K562 (cell line): ENCODE measurements at regions not wholly inside any gene's neighbourhood (a gene's known extent, or its start where the extent isn't known, plus 50 kb on each side); places are given as distances from the start of the nearest gene placed in this dataset.

Experiments used
- ATAC-seq: fragments of 200-7000 bp; cut with Tn5 transposase; 3 replicates; pipeline ENCODE4 v1.9.1; 2020; ENCODE audit warnings: moderate library complexity
- BruUV-seq: library from RNA; stranded (reverse); fragments of 400-500 nt; replicated peaks from 2 replicates; lab custom pipeline; 2021; lab: Mats Ljungman, UMichigan
- CTCF ChIA-PET: fragments of 300-600 bp; formaldehyde crosslinking; extraction: SDS; loops from one replicate; lab custom pipeline; 2021; ENCODE audit warnings: low intra/inter-chr PET ratio; lab: Yijun Ruan, JAX
- POLR2A ChIA-PET: fragments of 300-600, 350-650 bp; sonication (Branson Sonifier 250); formaldehyde crosslinking; extraction: SDS; loops from one replicate; lab custom pipeline; 2021; ENCODE audit warnings: antibody characterized with exemption, inconsistent platforms; lab: Yijun Ruan, JAX
- DNase-seq, 4 experiments: peaks; one replicate each; pipeline versions ENCODE4 v3.0.0 to v3.0.0-alpha.2; 2011 to 2018; ENCODE audit warnings: low spot score in 3 of 4, mixed read lengths in 3 of 4; ENCODE audit errors: extremely low read depth in 1 of 4
- FAIRE-seq: peaks from 2 replicates; lab custom pipeline; 2011; peaks lifted over from hg19 to GRCh38; lab: Jason Lieb, UNC
- H2AFZ ChIP-seq: 2 replicates; pipeline ENCODE4 v1.6.0; 2011; ENCODE audit warnings: low read depth, low read length, control low read depth, inconsistent platforms
- H3K27ac ChIP-seq: fragments of 200-600 bp; 3 replicates; pipeline ENCODE4 v1.8.0; 2011; ENCODE audit warnings: low read depth, mild to moderate bottlenecking, control low read depth, inconsistent platforms, low read length, moderate library complexity, mixed read lengths; ENCODE audit errors: extremely low read depth
- H3K27me3 ChIP-seq, 2 experiments: fragments of 300-600 bp in 1 of 2; 2 replicates in 1 of 2; 3 replicates in 1 of 2; pipeline versions ENCODE4 v1.6.0 to v1.8.0; 2011; ENCODE audit warnings: inconsistent platforms in 2 of 2, low read length in 2 of 2, mild to moderate bottlenecking in 1 of 2, mixed read lengths in 1 of 2, moderate library complexity in 1 of 2; ENCODE audit not compliant: control insufficient read depth in 2 of 2, insufficient read depth in 2 of 2
- H3K36me3 ChIP-seq: fragments of 300-600 bp; 3 replicates; pipeline ENCODE4 v1.8.0; 2011; ENCODE audit warnings: mild to moderate bottlenecking, low read length, inconsistent platforms; ENCODE audit not compliant: control insufficient read depth, insufficient read depth
- H3K4me1 ChIP-seq, 2 experiments: fragments of 200-600 bp in 1 of 2; replicated peaks in 1 of 2; 2 replicates in 1 of 2; 3 replicates in 1 of 2; pipeline versions ENCODE4 v1.5.1 to v1.8.0; 2011; ENCODE audit warnings: inconsistent platforms in 2 of 2, low read length in 2 of 2, mild to moderate bottlenecking in 1 of 2, mixed read lengths in 1 of 2, moderate library complexity in 1 of 2; ENCODE audit not compliant: control insufficient read depth in 2 of 2, insufficient read depth in 2 of 2
- H3K4me2 ChIP-seq: 2 replicates; pipeline ENCODE4 v1.6.1; 2011; ENCODE audit warnings: low read length, control low read depth, inconsistent platforms, mixed read lengths; ENCODE audit not compliant: insufficient read depth
- H3K4me3 ChIP-seq: fragments of 200-600 bp; sonication (generic), shearing (Covaris generic); 2 replicates; pipeline ENCODE4 v1.5.1; 2016; ENCODE audit warnings: control low read depth, inconsistent platforms
- H3K79me2 ChIP-seq: fragments of 200-600 bp; 3 replicates; pipeline ENCODE4 v1.8.0; 2011; ENCODE audit warnings: low read length, inconsistent platforms; ENCODE audit not compliant: control insufficient read depth, insufficient read depth
- H3K9ac ChIP-seq, 2 experiments: 2 replicates each; pipeline versions ENCODE4 v1.6.0 to v1.6.1; 2011; ENCODE audit warnings: low read depth in 2 of 2, low read length in 2 of 2, control low read depth in 1 of 2, inconsistent platforms in 1 of 2, mild to moderate bottlenecking in 1 of 2, mixed read lengths in 1 of 2; ENCODE audit not compliant: insufficient read depth in 1 of 2
- H3K9me1 ChIP-seq: one replicate; pipeline ENCODE4 v1.6.0; 2011; ENCODE audit warnings: inconsistent platforms, mild to moderate bottlenecking, low read length, moderate library complexity; ENCODE audit not compliant: control insufficient read depth, insufficient read depth
- H3K9me3 ChIP-seq: replicated peaks from 2 replicates; pipeline ENCODE4 v1.5.1; 2011; ENCODE audit warnings: low read depth, low read length, inconsistent platforms; ENCODE audit not compliant: control insufficient read depth, insufficient read depth
- H4K20me1 ChIP-seq: replicated peaks from 2 replicates; pipeline ENCODE4 v1.6.1; 2011; ENCODE audit warnings: low read length, inconsistent platforms, mixed read lengths; ENCODE audit not compliant: control insufficient read depth, insufficient read depth
- HMGN3 ChIP-seq: IDR thresholded peaks from 2 replicates; pipeline ENCODE4 v1.6.1; 2011; ENCODE audit warnings: borderline replicate concordance, low read depth, mild to moderate bottlenecking, mixed read lengths, low read length; ENCODE audit not compliant: insufficient read length; ENCODE audit errors: extremely low read depth
- SMAD3 ChIP-seq: fragments of 450-650 bp; formaldehyde crosslinking; conservative IDR thresholded peaks from 2 replicates; pipeline ENCODE4 v1.4.0; 2020; ENCODE audit warnings: mild to moderate bottlenecking
- ZNF57 ChIP-seq: fragments of 450-650 bp; formaldehyde crosslinking; IDR thresholded peaks from 2 replicates; pipeline ENCODE4 v1.4.0; 2020; ENCODE audit warnings: mild to moderate bottlenecking, moderate library complexity
- ZNF766 ChIP-seq: fragments of 200-800 bp; sonication (Bioruptor generic); conservative IDR thresholded peaks from 2 replicates; pipeline ENCODE4 v1.6.1; 2016; ENCODE audit warnings: missing genetic modification characterization, missing compliant biosample characterization
- WGBS: fragments of 100-300 bp; shearing (Covaris generic); methylation state at CpG from one replicate; pipeline ENCODE4 v1.1.6; 2016; ENCODE audit warnings: low coverage, mixed read lengths; ENCODE audit not compliant: insufficient coverage; ENCODE audit errors: missing lambda C conversion rate; 5-methylcytosine and 5-hydroxymethylcytosine counted together
- in situ Hi-C: fragments of 300-500 bp; cut with MboI; formaldehyde crosslinking; loops from 4 replicates; pipeline ENCODE4 v1.15.0; 2018; ENCODE audit warnings: inconsistent platforms, mixed read lengths
- intact Hi-C: fragments of 100-400 bp; cut with micrococcal nuclease; formaldehyde crosslinking; loops from 2 replicates; pipeline ENCODE4 v1.14.2; 2022
- TF ChIP-seq, protein P1 (sequence below): fragments of 250-450 bp; sonication (Bioruptor Pico); IDR thresholded peaks from 2 replicates; pipeline ENCODE4 v1.5.0; 2021; ENCODE audit warnings: mild to moderate bottlenecking, borderline replicate concordance

GRCh38 chr5:136701191-136701590 lies 335.8 kb upstream of the TRPC7 start (continued):
- TF ChIP-seq ZNF57 (CRISPR knock-in tag) = no peak
- no peak for TF ChIP-seq SMAD3 (CRISPR knock-in tag)
- TF ChIP-seq, protein P1, sequence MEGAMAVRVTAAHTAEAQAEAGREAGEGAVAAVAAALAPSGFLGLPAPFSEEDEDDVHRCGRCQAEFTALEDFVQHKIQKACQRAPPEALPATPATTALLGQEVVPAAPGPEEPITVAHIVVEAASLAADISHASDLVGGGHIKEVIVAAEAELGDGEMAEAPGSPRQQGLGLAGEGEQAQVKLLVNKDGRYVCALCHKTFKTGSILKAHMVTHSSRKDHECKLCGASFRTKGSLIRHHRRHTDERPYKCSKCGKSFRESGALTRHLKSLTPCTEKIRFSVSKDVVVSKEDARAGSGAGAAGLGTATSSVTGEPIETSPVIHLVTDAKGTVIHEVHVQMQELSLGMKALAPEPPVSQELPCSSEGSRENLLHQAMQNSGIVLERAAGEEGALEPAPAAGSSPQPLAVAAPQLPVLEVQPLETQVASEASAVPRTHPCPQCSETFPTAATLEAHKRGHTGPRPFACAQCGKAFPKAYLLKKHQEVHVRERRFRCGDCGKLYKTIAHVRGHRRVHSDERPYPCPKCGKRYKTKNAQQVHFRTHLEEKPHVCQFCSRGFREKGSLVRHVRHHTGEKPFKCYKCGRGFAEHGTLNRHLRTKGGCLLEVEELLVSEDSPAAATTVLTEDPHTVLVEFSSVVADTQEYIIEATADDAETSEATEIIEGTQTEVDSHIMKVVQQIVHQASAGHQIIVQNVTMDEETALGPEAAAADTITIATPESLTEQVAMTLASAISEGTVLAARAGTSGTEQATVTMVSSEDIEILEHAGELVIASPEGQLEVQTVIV = no peak

- Histone ChIP-seq H3K4me2 (no peak overlapping the region), H2AFZ (no peak overlapping the region), H3K9me1 (no peaks in the 10 kb centered on the region), H3K79me2 (no peaks in the 10 kb centered on the region), H3K27me3 (no peaks in the 10 kb centered on the region), H3K4me3 (no peak overlapping the region), H3K9me3 (no peaks in the 10 kb centered on the region)
- ATAC-seq = no peak
- in situ Hi-C loops = no loop called here
- intact Hi-C loops = no loop called here
- WGBS = 3% methylated on average over 7 of the region's 7 CpGs
- no TSS peak for BruUV-seq
- POLR2A ChIA-PET = no interaction called here
- TF ChIP-seq HMGN3 = no peak
- 0 out of 2 replicates have a peak, but pooled peaks have one; percentile 29 for TF ChIP-seq ZNF766 (CRISPR knock-in tag)
- TF ChIP-seq, all 486 proteins: peak for 1
- H3K36me3 ChIP-seq = no peaks in the 10 kb centered on the region
- no peak overlapping the region for H3K27ac ChIP-seq
- CTCF ChIA-PET = no interaction called here
- no peak for DNase-seq
- H3K4me1 ChIP-seq = no peaks in the 10 kb centered on the region
- no peaks in the 10 kb centered on the region for H4K20me1 ChIP-seq
- FAIRE-seq = no peak
- no peak overlapping the region for H3K9ac ChIP-seq
These were observed 334.3 kb upstream of the TRPC7 start for GRCh38 chr5:136699651-136700050.
